GM23338 (cell line): ENCODE measurements at regions not wholly inside any gene's neighbourhood (a gene's known extent, or its start where the extent isn't known, plus 50 kb on each side); places are given as distances from the start of the nearest gene placed in this dataset.

Experiments
- ATAC-seq: fragments of 200-7000 bp; cut with Tn5 transposase; 3 replicates; pipeline ENCODE4 v1.9.1; 2020
- DNase-seq: peaks from one replicate; pipeline ENCODE4 v3.0.0-alpha.2; 2015; ENCODE audit warnings: low spot score
- H2AFZ ChIP-seq: fragments of 200-600 bp; sonication (generic); 2 replicates; pipeline ENCODE4 v1.8.0; 2016; ENCODE audit warnings: antibody characterized with exemption, mild to moderate bottlenecking, moderate library complexity
- H3F3A ChIP-seq: fragments of 200-600 bp; sonication (generic); replicated peaks from 2 replicates; pipeline ENCODE4 v1.8.0; 2017; ENCODE audit warnings: antibody characterized with exemption, mixed run types, low read depth
- H3K27ac ChIP-seq: fragments of 200-600 bp; sonication (generic); 2 replicates; pipeline ENCODE4 v1.6.1; 2016; ENCODE audit warnings: low read depth
- H3K27me3 ChIP-seq: fragments of 200-600 bp; sonication (generic); 2 replicates; pipeline ENCODE4 v1.8.0; 2016; ENCODE audit warnings: mild to moderate bottlenecking, mixed run types, moderate library complexity; ENCODE audit not compliant: insufficient read depth
- H3K36me3 ChIP-seq: fragments of 200-600 bp; sonication (generic); 2 replicates; pipeline ENCODE4 v1.8.0; 2016; ENCODE audit warnings: mild to moderate bottlenecking; ENCODE audit not compliant: insufficient read depth
- H3K4me1 ChIP-seq: fragments of 200-600 bp; sonication (generic); 2 replicates; pipeline ENCODE4 v1.8.0; 2016; ENCODE audit warnings: mild to moderate bottlenecking, moderate library complexity; ENCODE audit not compliant: insufficient read depth
- H3K4me2 ChIP-seq: fragments of 200-600 bp; sonication (generic); 2 replicates; pipeline ENCODE4 v1.7.1; 2017; ENCODE audit warnings: mixed run types
- H3K4me3 ChIP-seq: fragments of 200-600 bp; sonication (generic); 2 replicates; pipeline ENCODE4 v1.6.1; 2016; ENCODE audit warnings: mixed run types
- H3K79me2 ChIP-seq: fragments of 200-600 bp; sonication (generic); replicated peaks from 2 replicates; pipeline ENCODE4 v1.8.0; 2017; ENCODE audit warnings: mild to moderate bottlenecking; ENCODE audit not compliant: insufficient read depth
- H3K9me2 ChIP-seq: fragments of 200-600 bp; sonication (generic); 2 replicates; pipeline ENCODE4 v1.8.0; 2017; ENCODE audit not compliant: insufficient read depth
- H4K20me1 ChIP-seq: fragments of 200-600 bp; sonication (generic); replicated peaks from 2 replicates; pipeline ENCODE4 v1.8.0; 2017; ENCODE audit warnings: mild to moderate bottlenecking; ENCODE audit not compliant: insufficient read depth
- H3K27ac Mint-ChIP-seq: 2 replicates; pipeline ENCODE4 v1.8.0; 2020; ENCODE audit warnings: inconsistent platforms, mild to moderate bottlenecking, moderate library complexity, mixed read lengths
- H3K27me3 Mint-ChIP-seq: 3 replicates; pipeline ENCODE4 v1.8.0; 2022; ENCODE audit warnings: low read depth, mild to moderate bottlenecking, moderate library complexity, mixed read lengths, inconsistent platforms; ENCODE audit not compliant: insufficient read depth, poor library complexity
- H3K36me3 Mint-ChIP-seq: 3 replicates; pipeline ENCODE4 v1.8.0; 2021; ENCODE audit warnings: low read depth, mild to moderate bottlenecking, inconsistent platforms, moderate library complexity, mixed read lengths
- H3K4me1 Mint-ChIP-seq: 3 replicates; pipeline ENCODE4 v1.8.0; 2020; ENCODE audit warnings: mild to moderate bottlenecking, inconsistent platforms, mixed read lengths
- H3K4me3 Mint-ChIP-seq: 3 replicates; pipeline ENCODE4 v1.8.0; 2021; ENCODE audit warnings: moderate library complexity, mild to moderate bottlenecking, inconsistent platforms, mixed read lengths
- H3K9me3 Mint-ChIP-seq: 3 replicates; pipeline ENCODE4 v1.8.0; 2020; ENCODE audit warnings: moderate library complexity, mild to moderate bottlenecking, inconsistent platforms, mixed read lengths
- CREB1 ChIP-seq: fragments of 250-450 bp; sonication (Bioruptor Pico); IDR thresholded peaks from 2 replicates; pipeline ENCODE4 v1.5.0; 2020; ENCODE audit warnings: low read depth, mild to moderate bottlenecking, moderate library complexity
- EZH2 ChIP-seq: fragments of 200-600 bp; sonication (generic); IDR thresholded peaks from one replicate; pipeline ENCODE4 v1.8.0; 2017; ENCODE audit warnings: antibody characterized with exemption, mild to moderate bottlenecking, low read depth; ENCODE audit not compliant: unreplicated experiment
- EZH2phosphoT487 ChIP-seq: fragments of 200-600 bp; sonication (generic); IDR thresholded peaks from one replicate; pipeline ENCODE4 v1.8.1; 2018; ENCODE audit warnings: antibody characterized with exemption; ENCODE audit not compliant: unreplicated experiment
- JUNB ChIP-seq: IDR thresholded peaks from one replicate; pipeline ENCODE4 v1.6.1; 2016; ENCODE audit warnings: antibody characterized with exemption; ENCODE audit not compliant: unreplicated experiment
- NANOG ChIP-seq: IDR thresholded peaks from 2 replicates; pipeline ENCODE4 v1.6.1; 2016; ENCODE audit warnings: antibody characterized with exemption, borderline replicate concordance
- POLR2AphosphoS5 ChIP-seq: IDR thresholded peaks from 2 replicates; pipeline ENCODE4 v1.6.1; 2016; ENCODE audit warnings: antibody characterized with exemption, low read depth
- STAT1 ChIP-seq: IDR thresholded peaks from one replicate; pipeline ENCODE4 v1.6.1; 2016; ENCODE audit warnings: antibody characterized with exemption; ENCODE audit not compliant: unreplicated experiment
- ZNF114 ChIP-seq: fragments of 250-450 bp; sonication (Bioruptor Pico); IDR thresholded peaks from 2 replicates; pipeline ENCODE4 v1.5.0; 2020; ENCODE audit warnings: mild to moderate bottlenecking, moderate library complexity
- ZNF331 ChIP-seq: fragments of 250-450 bp; sonication (Bioruptor Pico); IDR thresholded peaks from 2 replicates; pipeline ENCODE4 v1.5.0; 2020; ENCODE audit warnings: low read depth, mild to moderate bottlenecking, moderate library complexity
- TF ChIP-seq, protein P1 (sequence below): IDR thresholded peaks from one replicate; pipeline ENCODE4 v1.6.1; 2018; ENCODE audit warnings: antibody characterized with exemption; ENCODE audit not compliant: unreplicated experiment
- TF ChIP-seq, protein P2 (sequence below): IDR thresholded peaks from 2 replicates; pipeline ENCODE4 v1.6.1; 2016; ENCODE audit warnings: antibody characterized with exemption
- TF ChIP-seq, protein P3 (sequence below): fragments of 250-450 bp; sonication (Bioruptor Pico); IDR thresholded peaks from 2 replicates; pipeline ENCODE4 v1.5.0; 2020; ENCODE audit warnings: mild to moderate bottlenecking, moderate library complexity
- TF ChIP-seq, protein P4 (sequence below), 2 experiments: fragments of 200-600 bp in 1 of 2; sonication (generic) in 1 of 2; conservative IDR thresholded peaks; 2 replicates each; pipeline versions ENCODE4 v1.5.1 to v1.6.1; 2016 to 2017; ENCODE audit warnings: antibody characterized with exemption in 2 of 2, low read depth in 2 of 2, mild to moderate bottlenecking in 2 of 2, moderate library complexity in 1 of 2

DNA sequence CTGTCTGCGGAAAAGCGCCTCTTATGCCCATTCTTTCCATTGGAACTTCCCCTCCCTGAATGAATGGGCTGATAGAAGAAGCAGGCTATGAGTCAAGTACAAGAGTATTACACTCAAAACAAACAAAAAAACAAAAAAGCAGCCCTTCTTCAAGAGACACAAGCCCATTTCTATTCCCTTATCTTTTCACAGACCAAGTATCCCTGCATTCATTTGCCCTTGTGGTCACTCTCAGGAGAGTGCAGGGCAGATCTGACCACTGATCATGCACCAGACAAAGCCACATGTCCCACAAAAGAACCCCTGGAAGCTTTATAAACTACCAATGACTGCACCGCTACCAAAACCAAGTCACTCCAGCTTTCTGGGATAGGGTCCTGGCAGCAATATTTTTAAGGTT is 262.5 kb upstream of the TAS2R1 start:
- no peaks in the 10 kb centered on the region for H3K36me3 ChIP-seq
- TF ChIP-seq STAT1, result no peak
- no peak for TF ChIP-seq EZH2
- TF ChIP-seq JUNB, result no peak
- no peak for TF ChIP-seq ZNF114
- TF ChIP-seq POLR2AphosphoS5, result no peak
- TF ChIP-seq, protein P1, sequence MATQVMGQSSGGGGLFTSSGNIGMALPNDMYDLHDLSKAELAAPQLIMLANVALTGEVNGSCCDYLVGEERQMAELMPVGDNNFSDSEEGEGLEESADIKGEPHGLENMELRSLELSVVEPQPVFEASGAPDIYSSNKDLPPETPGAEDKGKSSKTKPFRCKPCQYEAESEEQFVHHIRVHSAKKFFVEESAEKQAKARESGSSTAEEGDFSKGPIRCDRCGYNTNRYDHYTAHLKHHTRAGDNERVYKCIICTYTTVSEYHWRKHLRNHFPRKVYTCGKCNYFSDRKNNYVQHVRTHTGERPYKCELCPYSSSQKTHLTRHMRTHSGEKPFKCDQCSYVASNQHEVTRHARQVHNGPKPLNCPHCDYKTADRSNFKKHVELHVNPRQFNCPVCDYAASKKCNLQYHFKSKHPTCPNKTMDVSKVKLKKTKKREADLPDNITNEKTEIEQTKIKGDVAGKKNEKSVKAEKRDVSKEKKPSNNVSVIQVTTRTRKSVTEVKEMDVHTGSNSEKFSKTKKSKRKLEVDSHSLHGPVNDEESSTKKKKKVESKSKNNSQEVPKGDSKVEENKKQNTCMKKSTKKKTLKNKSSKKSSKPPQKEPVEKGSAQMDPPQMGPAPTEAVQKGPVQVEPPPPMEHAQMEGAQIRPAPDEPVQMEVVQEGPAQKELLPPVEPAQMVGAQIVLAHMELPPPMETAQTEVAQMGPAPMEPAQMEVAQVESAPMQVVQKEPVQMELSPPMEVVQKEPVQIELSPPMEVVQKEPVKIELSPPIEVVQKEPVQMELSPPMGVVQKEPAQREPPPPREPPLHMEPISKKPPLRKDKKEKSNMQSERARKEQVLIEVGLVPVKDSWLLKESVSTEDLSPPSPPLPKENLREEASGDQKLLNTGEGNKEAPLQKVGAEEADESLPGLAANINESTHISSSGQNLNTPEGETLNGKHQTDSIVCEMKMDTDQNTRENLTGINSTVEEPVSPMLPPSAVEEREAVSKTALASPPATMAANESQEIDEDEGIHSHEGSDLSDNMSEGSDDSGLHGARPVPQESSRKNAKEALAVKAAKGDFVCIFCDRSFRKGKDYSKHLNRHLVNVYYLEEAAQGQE, result no peak
- no peak for TF ChIP-seq CREB1 (CRISPR knock-in tag)
- TF ChIP-seq, protein P2, sequence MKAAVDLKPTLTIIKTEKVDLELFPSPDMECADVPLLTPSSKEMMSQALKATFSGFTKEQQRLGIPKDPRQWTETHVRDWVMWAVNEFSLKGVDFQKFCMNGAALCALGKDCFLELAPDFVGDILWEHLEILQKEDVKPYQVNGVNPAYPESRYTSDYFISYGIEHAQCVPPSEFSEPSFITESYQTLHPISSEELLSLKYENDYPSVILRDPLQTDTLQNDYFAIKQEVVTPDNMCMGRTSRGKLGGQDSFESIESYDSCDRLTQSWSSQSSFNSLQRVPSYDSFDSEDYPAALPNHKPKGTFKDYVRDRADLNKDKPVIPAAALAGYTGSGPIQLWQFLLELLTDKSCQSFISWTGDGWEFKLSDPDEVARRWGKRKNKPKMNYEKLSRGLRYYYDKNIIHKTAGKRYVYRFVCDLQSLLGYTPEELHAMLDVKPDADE, result no peak
- no peak for TF ChIP-seq EZH2phosphoT487
- TF ChIP-seq, protein P3, sequence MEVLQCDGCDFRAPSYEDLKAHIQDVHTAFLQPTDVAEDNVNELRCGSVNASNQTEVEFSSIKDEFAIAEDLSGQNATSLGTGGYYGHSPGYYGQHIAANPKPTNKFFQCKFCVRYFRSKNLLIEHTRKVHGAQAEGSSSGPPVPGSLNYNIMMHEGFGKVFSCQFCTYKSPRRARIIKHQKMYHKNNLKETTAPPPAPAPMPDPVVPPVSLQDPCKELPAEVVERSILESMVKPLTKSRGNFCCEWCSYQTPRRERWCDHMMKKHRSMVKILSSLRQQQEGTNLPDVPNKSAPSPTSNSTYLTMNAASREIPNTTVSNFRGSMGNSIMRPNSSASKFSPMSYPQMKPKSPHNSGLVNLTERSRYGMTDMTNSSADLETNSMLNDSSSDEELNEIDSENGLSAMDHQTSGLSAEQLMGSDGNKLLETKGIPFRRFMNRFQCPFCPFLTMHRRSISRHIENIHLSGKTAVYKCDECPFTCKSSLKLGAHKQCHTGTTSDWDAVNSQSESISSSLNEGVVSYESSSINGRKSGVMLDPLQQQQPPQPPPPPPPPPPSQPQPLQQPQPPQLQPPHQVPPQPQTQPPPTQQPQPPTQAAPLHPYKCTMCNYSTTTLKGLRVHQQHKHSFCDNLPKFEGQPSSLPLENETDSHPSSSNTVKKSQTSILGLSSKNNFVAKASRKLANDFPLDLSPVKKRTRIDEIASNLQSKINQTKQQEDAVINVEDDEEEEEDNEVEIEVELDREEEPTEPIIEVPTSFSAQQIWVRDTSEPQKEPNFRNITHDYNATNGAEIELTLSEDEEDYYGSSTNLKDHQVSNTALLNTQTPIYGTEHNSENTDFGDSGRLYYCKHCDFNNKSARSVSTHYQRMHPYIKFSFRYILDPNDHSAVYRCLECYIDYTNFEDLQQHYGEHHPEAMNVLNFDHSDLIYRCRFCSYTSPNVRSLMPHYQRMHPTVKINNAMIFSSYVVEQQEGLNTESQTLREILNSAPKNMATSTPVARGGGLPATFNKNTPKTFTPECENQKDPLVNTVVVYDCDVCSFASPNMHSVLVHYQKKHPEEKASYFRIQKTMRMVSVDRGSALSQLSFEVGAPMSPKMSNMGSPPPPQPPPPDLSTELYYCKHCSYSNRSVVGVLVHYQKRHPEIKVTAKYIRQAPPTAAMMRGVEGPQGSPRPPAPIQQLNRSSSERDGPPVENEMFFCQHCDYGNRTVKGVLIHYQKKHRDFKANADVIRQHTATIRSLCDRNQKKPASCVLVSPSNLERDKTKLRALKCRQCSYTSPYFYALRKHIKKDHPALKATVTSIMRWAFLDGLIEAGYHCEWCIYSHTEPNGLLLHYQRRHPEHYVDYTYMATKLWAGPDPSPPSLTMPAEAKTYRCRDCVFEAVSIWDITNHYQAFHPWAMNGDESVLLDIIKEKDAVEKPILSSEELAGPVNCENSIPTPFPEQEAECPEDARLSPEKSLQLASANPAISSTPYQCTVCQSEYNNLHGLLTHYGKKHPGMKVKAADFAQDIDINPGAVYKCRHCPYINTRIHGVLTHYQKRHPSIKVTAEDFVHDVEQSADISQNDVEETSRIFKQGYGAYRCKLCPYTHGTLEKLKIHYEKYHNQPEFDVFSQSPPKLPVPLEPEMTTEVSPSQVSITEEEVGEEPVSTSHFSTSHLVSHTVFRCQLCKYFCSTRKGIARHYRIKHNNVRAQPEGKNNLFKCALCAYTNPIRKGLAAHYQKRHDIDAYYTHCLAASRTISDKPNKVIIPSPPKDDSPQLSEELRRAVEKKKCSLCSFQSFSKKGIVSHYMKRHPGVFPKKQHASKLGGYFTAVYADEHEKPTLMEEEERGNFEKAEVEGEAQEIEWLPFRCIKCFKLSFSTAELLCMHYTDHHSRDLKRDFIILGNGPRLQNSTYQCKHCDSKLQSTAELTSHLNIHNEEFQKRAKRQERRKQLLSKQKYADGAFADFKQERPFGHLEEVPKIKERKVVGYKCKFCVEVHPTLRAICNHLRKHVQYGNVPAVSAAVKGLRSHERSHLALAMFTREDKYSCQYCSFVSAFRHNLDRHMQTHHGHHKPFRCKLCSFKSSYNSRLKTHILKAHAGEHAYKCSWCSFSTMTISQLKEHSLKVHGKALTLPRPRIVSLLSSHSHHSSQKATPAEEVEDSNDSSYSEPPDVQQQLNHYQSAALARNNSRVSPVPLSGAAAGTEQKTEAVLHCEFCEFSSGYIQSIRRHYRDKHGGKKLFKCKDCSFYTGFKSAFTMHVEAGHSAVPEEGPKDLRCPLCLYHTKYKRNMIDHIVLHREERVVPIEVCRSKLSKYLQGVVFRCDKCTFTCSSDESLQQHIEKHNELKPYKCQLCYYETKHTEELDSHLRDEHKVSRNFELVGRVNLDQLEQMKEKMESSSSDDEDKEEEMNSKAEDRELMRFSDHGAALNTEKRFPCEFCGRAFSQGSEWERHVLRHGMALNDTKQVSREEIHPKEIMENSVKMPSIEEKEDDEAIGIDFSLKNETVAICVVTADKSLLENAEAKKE (CRISPR knock-in tag), result no peak
- TF ChIP-seq, protein P4, sequence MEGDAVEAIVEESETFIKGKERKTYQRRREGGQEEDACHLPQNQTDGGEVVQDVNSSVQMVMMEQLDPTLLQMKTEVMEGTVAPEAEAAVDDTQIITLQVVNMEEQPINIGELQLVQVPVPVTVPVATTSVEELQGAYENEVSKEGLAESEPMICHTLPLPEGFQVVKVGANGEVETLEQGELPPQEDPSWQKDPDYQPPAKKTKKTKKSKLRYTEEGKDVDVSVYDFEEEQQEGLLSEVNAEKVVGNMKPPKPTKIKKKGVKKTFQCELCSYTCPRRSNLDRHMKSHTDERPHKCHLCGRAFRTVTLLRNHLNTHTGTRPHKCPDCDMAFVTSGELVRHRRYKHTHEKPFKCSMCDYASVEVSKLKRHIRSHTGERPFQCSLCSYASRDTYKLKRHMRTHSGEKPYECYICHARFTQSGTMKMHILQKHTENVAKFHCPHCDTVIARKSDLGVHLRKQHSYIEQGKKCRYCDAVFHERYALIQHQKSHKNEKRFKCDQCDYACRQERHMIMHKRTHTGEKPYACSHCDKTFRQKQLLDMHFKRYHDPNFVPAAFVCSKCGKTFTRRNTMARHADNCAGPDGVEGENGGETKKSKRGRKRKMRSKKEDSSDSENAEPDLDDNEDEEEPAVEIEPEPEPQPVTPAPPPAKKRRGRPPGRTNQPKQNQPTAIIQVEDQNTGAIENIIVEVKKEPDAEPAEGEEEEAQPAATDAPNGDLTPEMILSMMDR (conservative IDR thresholded peaks at IDR 0.05; ENCODE audit: low read depth in 2 of 2), result no peak
- no peak for TF ChIP-seq NANOG
- TF ChIP-seq ZNF331, result no peak
- no peak overlapping the region for H2AFZ ChIP-seq
- Mint-ChIP-seq H3K36me3 (peaks cover 3% of the 10 kb centered on the region; the same call in 1 of the 3 replicates), H3K4me1 (peaks cover 22% of the 10 kb centered on the region), H3K9me3 (peaks cover 5% of the 10 kb centered on the region), H3K27me3 (peaks cover 4% of the 10 kb centered on the region), H3K27ac (no peak overlapping the region), H3K4me3 (no peak overlapping the region)
- H3K27me3 ChIP-seq, result no peaks in the 10 kb centered on the region
- DNase-seq, result no peak
- H3K9me2 ChIP-seq, result no peaks in the 10 kb centered on the region; the same call in none of the 2 replicates
- H3F3A ChIP-seq, result no peaks in the 10 kb centered on the region
- ATAC-seq, result no peak
- no peaks in the 10 kb centered on the region for H4K20me1 ChIP-seq
- H3K4me1 ChIP-seq, result no peaks in the 10 kb centered on the region
- H3K4me2 ChIP-seq, result no peak overlapping the region
- no peak overlapping the region for H3K27ac ChIP-seq
- no peaks in the 10 kb centered on the region for H3K79me2 ChIP-seq
- no peak overlapping the region for H3K4me3 ChIP-seq
